NOMO-1 treated with DMSO at 0.1 percent for 48 hours (cell line): ENCODE measurements at regions not wholly inside any gene's neighbourhood (a gene's known extent, or its start where the extent isn't known, plus 50 kb on each side); places are given as distances from the start of the nearest gene placed in this dataset.
A peak's percentile ranks its signal among the peaks of the same experiment; 100 is the strongest.
"Not testable (repeated sequence)": the region's sequence is repeated elsewhere in the genome, so short reads cannot be mapped to it uniquely, and the experiment has no call there.

Source experiments
- DNase-seq: peaks from one replicate; lab custom pipeline; 2025; ENCODE audit not compliant: unreplicated experiment; lab: John Stamatoyannopoulos, UW

DNA sequence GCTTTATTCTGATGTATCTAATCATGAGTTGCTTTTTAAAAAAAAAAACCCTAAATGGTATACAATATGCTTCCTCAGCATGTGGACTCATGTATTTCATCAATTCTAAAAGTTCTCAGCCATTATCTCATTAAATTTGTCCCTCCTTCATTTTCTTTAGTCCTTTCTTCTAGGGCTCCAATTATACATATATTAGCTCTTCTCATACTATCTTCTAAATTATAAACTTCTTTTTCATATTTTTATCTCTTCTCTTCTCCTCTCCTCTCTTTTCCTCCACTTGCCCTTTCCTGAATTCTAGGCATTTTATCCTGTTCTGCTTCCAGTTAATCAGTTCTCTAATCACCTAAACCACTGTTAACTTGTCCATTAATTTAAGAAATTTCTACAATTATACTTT lies 55.0 kb upstream of the IL33 start:
- no peak for DNase-seq

DNA sequence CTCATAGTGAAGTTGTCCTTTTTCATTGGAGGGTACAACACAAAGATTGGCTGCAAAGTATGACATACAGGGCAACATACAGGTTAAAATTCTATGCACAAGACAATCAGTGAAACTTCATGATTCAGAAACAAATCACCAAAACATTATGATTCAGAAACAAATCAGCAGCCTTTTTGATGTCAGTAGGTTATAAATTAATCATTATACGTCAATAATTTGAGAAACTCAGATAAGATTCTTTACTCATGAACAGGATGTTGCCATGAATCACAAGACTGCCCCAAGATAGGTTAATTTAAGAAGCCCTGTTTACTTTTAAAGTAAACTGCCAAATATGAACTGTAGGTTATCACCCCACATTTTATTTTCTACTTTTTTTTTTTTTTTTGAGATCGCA lies 62.2 kb upstream of the IL33 start:
- no peak for DNase-seq

DNA sequence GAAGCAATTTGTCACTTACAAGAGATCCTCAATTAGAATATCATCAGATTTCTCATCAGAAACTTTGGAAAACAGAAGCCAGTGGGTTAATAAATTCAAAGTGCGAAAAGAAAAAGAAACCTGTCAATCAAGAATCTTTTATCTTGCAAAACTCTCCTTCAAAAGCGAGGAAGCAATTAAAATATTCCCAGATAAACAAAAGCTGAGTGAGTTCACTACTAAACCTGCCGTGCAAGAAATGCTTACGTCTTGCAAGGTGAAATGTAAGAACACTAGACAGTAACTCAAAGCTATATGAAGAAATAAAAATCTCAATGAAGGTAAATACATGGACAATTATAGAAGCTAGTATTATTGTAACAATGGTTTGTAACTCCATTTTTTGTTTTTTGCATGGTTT lies 62.8 kb upstream of the IL33 start:
- no peak for DNase-seq

DNA sequence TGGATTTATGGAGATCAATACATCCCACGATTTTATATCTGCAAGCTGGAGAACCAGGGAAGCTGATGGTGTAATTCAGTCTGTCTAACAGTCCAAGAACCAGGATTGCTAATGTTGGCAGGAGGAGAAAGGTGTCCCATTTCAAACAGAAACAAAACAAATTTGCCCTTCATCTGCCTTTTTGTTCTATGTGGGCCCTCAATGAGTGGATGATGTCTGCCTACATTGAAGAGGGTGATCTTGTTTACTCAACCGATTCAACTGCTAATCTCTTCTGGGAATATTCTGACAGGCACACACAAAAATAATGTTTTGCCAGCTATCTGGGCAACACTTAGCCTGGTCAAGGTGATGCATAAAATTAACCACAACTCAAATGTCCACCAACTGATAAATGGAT lies 65.1 kb upstream of the IL33 start:
- no peak for DNase-seq

DNA sequence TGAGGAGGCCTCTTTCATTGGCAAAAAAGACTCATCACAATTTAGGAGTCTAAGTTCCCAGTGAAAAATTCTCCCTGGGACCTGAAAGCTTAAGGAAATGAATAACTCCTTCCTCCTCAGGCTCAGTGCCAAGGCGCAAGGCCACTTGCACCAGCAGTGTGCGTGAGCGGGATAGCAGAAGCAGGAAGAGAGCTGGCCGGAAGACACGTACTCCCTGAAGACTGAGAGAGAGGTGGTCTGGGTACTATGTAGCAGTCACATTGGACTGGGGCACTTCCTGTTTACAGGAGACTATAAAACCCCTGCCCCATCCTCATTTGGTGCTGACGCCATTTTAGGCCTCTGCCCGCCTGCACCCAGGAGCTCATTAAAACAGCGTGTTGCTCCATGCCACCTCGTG lies 66.3 kb upstream of the IL33 start:
- no peak for DNase-seq

DNA sequence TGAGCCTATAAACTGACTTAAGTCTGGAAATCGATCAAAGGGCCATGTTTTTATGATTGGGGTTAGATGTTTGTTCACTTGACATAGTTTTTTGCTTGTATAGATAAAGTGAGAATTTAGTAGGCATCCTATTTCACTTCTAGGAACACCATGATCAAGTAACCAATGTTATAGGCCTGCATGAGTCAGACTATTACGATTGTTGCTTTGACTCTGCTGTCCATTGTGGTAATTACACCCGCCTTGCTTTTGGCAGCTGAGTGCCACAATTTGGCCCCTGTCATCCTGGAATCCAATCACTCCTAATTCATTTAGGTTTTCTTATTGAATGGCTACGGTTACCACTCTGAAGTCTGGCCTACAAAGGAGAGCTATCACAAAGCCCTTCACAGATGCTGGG lies 67.8 kb upstream of the IL33 start:
- no peak for DNase-seq

DNA sequence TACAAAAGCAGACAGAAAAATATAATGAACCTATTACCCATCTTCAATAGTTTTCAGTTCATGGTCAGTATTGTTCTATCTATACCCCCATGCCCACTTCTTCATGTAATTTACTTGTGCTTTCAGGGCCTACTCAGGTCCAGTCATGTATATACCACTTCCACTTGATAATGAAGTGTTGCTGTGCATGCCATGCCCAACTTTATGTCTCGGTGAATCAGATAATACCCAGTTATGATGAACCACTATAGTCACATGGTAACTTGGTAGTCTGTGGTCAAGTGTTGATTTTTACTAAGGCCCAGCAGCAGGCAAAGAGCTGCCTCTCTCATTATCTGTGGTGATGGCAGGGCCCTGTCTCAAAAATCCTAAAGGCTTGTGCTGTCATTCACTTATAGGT lies 70.7 kb upstream of the IL33 start:
- DNase-seq: no peak

DNA sequence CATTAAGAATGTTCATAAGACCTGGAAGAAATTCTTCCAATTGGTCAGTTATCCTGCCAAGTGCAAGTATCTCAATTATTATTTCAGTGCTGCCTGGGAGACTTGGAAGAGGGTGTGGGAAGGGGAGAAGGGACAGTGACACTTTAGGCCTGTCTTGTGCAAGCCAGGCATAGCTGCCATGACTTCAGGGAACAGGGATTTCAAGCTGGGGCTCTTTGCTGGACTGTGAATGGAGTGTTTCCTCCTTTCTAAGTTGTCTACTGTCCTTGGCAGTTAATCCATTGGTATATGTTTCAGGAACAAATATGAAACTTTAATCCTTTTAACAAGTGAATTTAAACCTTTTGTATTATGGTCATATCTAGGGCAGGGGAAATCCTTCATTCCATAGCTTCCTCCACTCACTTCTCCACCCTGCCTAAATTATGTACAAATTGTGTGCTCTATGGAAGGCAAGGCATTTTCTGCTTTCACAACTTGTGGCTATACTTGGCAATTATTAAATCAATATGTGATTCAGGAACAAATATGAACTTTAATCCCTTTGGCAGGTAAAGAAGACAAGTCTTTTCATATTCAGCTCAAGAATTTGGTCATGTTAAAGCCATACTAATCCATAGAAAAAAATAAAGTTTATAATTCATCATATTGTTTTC lies 72.7 kb upstream of the IL33 start:
- no peak for DNase-seq

DNA sequence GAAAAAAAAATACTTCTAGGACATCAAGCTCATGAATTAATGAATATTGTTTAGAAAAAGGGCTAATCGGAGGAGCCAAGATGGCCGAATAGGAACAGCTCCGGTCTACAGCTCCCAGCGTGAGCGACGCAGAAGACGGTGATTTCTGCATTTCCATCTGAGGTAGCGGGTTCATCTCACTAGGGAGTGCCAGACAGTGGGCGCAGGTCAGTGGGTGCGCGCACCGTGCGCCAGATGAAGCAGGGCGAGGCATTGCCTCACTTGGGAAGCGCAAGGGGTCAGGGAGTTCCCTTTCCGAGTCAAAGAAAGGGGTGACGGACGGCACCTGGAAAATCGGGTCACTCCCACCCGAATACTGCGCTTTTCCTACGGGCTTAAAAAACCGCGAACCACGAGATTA lies 79.8 kb upstream of the IL33 start:
- not testable (repeated sequence) for DNase-seq

DNA sequence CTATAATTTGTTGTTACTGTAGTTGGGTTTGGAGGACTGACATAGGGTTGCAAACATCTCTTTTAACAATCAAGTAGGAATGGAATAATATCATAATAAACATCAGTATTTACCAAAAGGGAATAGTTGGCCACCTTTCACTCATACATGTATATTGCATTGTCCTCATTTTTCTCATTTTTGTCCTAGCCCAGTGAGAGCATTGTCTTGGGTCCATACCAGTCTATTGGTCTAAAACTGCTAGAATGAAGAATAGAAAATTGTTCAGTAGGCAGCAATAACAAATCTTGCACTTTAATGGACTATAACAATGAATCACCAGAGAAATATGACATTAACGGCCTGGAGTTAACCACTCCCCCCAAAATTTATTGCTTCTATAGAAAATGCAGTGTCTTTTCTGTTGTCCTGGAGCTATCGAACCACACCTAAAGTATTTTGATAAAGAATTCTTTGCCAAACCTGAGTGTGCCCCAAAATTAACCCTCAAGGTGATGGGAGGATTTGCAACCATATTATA lies 80.9 kb upstream of the IL33 start:
- DNase-seq: no peak

DNA sequence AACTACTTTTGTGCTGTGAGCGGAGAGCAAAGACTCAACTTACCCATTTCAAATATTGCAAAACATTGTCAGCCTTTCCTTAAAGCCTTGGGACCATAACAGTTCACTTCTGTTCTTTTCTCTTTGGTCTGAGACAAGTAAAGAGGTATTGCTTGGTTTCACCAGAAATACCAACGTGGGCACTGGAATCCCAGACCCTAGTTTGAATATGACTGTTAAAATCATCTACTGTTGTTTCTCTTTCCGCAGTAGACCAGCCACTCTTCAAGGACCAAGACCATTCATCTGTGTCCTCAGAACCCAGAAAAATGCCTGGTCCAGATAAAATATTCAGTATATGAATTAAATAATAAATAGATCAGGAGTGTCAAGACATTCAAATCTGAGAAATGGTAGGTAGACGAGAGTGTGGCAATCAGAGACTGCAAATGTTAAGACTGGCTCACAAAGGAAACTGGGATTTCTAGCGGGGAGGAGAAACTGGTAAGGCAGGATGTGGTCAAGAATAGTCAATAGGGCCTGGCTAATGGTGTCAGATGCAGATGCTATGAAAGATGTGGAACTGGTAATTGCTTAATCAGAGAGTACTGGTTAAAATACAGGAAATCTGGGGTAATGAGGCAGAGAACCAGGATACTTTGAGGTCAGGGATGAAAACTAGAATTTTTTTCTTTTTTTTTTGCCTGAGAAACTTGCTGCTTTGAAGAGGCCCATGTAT lies 82.1 kb upstream of the IL33 start:
- DNase-seq: no peak

DNA sequence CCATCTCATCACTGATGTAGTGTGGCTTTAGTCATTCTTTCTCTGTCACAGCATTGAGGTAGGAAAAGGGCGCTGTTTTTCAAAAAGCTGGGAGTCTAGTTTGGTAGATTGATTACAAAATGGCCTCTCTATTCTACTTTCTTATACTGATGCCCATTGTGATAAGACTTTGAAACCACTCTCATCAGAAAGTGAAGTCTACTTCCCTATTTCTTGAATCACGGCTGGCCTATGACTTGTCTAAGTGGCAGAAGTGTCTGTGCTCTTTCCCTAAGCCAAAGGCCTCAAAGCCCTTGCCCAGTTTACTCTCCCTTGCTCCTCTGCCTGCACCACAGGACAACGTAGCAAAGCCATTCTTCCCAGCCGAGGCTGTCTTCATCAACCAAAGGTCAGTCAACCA lies 83.0 kb upstream of the IL33 start:
- no peak for DNase-seq

DNA sequence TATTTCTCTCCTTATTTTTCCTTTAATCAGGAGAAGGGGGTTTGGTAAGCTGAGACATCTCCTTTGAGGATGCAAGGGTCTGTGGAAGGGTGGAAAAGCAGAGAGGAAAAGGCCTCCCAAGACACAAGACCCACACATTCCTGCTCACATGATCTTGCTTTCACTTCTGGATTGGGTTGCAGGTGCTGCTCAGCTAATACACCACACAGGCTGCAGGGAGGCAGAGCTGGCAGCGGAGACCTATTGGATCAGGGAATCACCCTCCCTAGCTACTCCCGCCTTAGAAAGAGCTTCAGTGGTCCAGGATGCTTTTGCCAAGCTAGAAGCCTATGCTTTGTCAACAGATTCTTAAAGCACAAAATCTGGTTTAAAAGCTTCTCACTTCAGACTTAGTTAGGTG lies 87.6 kb upstream of the IL33 start:
- no peak for DNase-seq

DNA sequence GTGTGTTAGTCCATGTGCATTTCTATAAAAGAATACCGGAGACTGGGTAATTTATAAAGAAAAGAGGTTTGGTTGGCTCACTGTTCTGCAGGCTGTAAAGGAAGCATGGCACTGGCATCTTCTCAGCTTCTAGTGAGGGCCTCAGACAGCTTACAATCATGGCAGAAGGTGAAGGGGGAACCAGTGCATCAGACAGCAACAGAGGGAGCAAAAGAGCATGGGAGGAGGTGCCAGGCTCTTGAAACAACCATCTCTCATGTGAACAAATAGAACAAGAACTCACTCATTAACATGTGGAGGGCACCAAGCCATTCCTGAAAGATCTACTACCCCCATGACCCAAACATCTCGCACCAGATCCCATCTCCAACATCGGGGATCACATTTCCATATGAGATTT lies 89.2 kb upstream of the IL33 start:
- no peak for DNase-seq

DNA sequence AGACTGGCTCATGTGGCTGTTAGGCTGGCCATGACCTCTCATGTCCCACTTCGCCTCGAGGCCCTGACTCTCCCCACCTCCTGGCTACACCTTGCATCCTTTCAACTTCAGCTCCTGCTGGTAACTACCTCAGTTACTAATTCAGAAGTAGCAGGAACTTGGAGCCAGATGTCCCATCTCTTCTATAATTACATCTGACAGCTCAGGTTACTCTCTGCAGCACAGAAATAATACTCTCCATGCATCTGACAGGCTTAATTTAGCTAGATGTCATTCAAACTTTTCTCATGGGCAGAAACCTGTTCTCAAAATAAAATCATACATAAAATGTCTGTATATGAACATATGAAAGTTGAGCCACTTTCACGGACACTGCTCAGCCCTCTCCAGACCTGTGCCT lies 92.2 kb upstream of the IL33 start:
- DNase-seq: no peak

DNA sequence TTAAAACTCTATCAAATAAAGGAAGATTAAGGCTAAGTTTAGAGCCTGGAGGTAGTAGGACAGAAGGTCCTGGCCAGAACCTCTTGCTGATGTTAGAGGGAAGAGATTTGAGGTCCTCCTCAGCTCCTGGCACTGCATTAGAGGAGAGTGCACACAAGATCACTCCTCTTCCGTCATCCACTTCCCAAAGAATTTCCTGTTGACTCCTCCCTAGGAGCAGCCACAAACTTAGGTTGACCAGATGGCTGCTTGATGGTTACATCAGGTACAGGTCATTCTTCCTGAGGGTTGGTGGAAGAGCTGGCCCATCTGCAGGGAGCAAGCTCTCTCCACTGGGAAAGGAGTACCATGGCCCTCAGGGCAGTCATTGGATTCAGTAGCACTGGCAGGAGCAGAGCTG lies 93.9 kb upstream of the IL33 start:
- DNase-seq: no peak

DNA sequence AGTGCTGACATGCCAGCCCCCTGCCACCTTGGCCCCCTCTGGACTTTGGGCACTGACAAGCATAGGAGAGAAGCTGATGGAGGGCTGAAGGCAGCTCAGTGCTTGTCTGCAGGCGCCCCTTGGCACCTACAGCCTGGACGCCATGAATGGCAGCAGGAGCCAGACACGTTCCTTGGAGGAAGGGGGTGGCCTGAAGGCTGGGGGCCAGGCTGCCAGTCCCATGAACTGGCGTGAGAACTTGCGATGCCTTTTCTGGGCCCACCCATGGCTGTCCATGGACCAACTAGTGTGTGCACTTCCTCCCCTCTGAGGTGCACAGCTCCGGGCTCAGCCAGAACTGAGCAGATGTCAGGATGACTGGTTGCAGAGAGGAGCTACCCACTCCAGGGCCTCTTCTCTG lies 99.0 kb upstream of the RANBP6 start:
- DNase-seq: no peak

DNA sequence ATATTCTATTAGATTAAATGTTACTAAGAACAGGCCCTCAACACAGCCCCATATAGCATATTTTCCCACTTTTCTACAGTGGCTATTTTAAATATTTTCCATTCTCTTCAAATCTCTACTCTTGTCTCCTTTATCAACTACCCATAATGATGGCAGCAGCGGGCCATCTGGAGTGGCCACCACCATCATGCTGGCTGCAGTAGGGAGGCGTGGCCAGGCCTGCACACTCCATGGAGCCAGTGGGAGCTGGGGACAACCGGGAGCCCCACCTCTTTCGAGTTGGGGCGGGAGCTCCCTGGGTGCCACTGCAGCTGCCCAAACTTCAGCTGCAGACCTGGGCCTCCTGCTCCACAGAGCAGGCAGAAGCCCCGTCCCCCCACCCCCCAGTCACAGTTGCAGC lies 98.4 kb upstream of the RANBP6 start:
- DNase-seq: no peak

DNA sequence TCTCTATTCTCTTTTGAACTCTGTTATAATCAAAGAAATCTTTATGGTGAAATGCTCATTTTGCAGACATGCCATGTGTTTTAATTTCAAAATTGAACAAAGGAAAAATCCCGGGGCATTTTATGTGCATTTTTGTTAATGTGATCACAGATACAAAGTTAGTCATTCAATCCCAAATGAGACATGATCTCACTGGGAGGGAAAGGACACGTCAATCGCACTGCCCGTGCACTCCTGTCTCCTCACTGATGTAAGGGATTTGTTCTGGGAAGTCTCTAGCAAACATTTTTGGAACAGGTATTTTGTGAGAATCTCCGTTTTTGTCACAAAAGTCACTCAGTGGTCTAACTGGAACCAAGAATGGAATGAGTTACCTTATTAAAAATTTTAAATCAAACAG lies 97.9 kb upstream of the RANBP6 start:
- DNase-seq: no peak

DNA sequence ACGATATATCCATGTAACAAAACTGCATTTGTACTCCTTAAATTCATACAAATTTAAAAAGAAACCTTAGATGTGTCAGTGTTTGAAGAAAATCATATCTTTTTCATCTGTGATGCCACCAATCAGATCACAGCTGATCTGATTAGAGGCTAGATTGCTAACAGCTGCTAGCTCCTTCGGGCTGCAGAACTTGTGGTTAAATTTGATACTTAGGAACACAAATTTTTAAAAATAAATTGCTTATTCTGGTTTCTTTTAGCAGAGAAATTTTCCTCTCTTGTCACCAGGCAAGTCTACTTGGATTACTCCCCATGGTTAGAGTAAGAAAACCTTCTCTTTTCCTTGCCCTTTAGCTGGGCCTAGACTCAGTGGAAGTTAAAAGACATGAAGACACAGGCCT lies 94.6 kb upstream of the RANBP6 start:
- no peak for DNase-seq

DNA sequence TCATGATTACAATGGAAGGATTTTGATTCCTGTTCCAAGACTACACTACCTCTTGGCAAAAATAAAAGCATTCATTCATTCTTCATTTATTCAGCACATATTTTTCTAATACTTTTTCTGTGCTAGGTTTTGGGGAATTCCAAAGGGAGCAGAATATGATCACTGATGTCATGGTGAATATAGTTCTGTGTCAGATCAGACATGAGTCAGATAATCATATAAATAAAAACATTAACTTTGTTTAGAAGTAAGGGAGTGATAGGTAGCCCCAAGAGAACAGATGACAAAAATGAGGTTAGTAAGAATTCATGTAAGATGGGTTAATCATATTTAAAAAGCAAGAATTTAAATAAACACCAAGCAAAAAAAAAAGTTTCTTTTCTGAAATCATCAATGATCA lies 94.1 kb upstream of the RANBP6 start:
- no peak for DNase-seq

DNA sequence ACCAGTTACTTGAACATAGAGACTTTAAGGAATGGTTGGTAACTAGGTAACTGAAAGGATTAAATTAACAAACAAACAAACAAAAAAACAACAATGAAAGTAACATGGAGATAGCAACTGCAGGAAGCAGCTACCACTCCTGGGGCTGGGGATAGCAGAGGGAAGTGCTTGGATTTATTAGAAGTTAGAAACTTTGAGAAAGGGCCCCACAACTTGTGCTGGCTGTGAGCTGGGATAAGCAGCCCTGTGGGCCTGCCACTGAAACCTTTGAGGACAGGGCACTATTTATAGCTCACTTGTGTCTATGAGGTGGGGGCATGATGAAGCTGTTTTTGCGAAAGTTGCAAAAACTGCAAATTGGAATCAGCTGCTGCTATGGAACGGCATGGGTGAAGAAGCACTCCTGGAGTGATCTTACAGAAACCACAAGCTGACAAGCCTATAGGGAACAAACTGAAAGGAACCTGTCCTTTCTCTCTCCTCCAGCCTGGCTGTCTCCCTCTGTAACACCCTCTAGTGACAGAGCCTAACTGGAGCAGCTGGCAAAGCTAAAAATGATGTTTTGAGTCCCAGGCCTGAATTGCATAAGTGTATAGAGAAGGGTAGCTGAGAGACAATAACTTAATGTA lies 91.4 kb upstream of the RANBP6 start:
- DNase-seq: peak; percentile 43
